AG04450 (cell line): ENCODE measurements at regions not wholly inside any gene's neighbourhood (a gene's known extent, or its start where the extent isn't known, plus 50 kb on each side); places are given as distances from the start of the nearest gene placed in this dataset.

Experiments used
- CTCF ChIA-PET: fragments of 300-600, 350-600 bp; formaldehyde crosslinking; extraction: SDS; loops from one replicate; lab custom pipeline; 2022; ENCODE audit warnings: antibody characterized with exemption, inconsistent platforms; lab: Charles Lee
- POLR2A ChIA-PET: fragments of 350-600 bp; formaldehyde crosslinking; extraction: SDS; loops from one replicate; lab custom pipeline; 2021; ENCODE audit warnings: antibody characterized with exemption, inconsistent platforms; lab: Yijun Ruan, JAX
- DNase-seq: peaks from one replicate; pipeline ENCODE4 v3.0.0-alpha.2; 2011; ENCODE audit warnings: low read depth, low spot score
- H3K27ac ChIP-seq: one replicate; pipeline ENCODE4 v1.5.1; 2012; ENCODE audit warnings: low read depth, low read length, control low read depth
- H3K27me3 ChIP-seq: one replicate; pipeline ENCODE4 v1.6.0; 2012; ENCODE audit warnings: low read length; ENCODE audit not compliant: control insufficient read depth, insufficient read depth
- H3K4me3 ChIP-seq: 2 replicates; pipeline ENCODE4 v1.5.1; 2011; ENCODE audit warnings: mild to moderate bottlenecking, low read depth, low read length, control low read depth
- H3K9me3 ChIP-seq: 2 replicates; pipeline ENCODE4 v1.5.1; 2012; ENCODE audit warnings: low read length; ENCODE audit not compliant: control insufficient read depth, insufficient read depth
- TF ChIP-seq, protein P1 (sequence below): IDR thresholded peaks from 2 replicates; pipeline ENCODE4 v1.5.1; 2011; ENCODE audit warnings: low read depth, low read length, control low read depth, inconsistent platforms

- Histone ChIP-seq H3K9me3 (no peaks in the 10 kb centered on the region), H3K27me3 (no peaks in the 10 kb centered on the region), H3K4me3 (no peak overlapping the region), H3K27ac (peak overlapping the region; percentile 4)
- TF ChIP-seq, protein P1, sequence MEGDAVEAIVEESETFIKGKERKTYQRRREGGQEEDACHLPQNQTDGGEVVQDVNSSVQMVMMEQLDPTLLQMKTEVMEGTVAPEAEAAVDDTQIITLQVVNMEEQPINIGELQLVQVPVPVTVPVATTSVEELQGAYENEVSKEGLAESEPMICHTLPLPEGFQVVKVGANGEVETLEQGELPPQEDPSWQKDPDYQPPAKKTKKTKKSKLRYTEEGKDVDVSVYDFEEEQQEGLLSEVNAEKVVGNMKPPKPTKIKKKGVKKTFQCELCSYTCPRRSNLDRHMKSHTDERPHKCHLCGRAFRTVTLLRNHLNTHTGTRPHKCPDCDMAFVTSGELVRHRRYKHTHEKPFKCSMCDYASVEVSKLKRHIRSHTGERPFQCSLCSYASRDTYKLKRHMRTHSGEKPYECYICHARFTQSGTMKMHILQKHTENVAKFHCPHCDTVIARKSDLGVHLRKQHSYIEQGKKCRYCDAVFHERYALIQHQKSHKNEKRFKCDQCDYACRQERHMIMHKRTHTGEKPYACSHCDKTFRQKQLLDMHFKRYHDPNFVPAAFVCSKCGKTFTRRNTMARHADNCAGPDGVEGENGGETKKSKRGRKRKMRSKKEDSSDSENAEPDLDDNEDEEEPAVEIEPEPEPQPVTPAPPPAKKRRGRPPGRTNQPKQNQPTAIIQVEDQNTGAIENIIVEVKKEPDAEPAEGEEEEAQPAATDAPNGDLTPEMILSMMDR, result no peak
- POLR2A ChIA-PET, result no interaction called here
- DNase-seq, result no peak
- CTCF ChIA-PET, result interaction anchor here (1.1 to 4.2 kb wide), 3 partner anchors 11 to 63 kb away, joined by 3 to 19 read pairs (median 5); no protein-coding TSS in a partner anchor
Observed at GRCh38 chr6:148239801-148240460, 102.7 kb upstream of the SASH1 start.

- Histone ChIP-seq H3K4me3 (no peak overlapping the region), H3K9me3 (no peaks in the 10 kb centered on the region), H3K27ac (peak overlapping the region; percentile 33), H3K27me3 (no peaks in the 10 kb centered on the region)
- POLR2A ChIA-PET, result no interaction called here
- TF ChIP-seq, protein P1, result no peak
- peak; percentile 42 for DNase-seq
- CTCF ChIA-PET, result interaction anchor here (0.5 to 4.2 kb wide), 4 partner anchors 11 to 63 kb away, joined by 3 to 19 read pairs (median 6); no protein-coding TSS in a partner anchor
Observed at GRCh38 chr6:148240461-148240840, 102.2 kb upstream of the SASH1 start.

DNA sequence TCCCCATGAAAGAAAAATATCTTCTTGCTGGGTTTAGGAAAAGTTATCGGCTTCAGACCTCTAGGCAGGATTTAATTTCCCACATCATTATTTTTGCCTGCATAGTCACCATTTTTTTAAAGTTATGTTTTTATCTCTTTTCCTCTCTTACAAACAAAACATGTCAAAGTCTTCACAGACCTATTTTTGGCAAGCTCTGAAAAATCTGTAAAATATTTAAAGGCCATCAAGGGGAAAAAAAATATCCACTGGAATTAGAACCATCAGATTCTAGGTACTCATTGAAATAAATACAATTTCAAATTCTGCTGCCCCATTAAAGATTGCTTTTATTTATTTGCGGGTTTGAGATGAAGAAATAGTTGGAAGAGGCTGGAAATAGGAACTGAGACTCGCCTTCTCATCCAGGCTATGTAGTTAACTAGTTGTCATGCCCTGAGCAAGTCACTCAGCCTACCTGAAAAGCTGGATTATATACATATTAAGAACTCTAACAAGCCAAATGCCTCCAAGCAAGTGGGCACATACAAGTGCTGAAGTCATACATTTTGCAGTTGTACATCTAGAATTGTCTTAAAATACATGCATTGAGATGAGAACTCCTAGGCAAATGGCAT lies 101.7 kb upstream of the SASH1 start:
- Histone ChIP-seq H3K27ac (no peak overlapping the region), H3K27me3 (no peaks in the 10 kb centered on the region), H3K4me3 (no peak overlapping the region), H3K9me3 (no peaks in the 10 kb centered on the region)
- no peak for DNase-seq
- POLR2A ChIA-PET, result no interaction called here
- TF ChIP-seq, protein P1, result no peak
- CTCF ChIA-PET, result interaction anchor here (0.5 to 4.2 kb wide), 4 partner anchors 23 to 460 kb away, joined by 3 to 19 read pairs (median 6); no protein-coding TSS in a partner anchor

GRCh38 chr6:148242180-148242579 lies 100.5 kb upstream of the SASH1 start:
- DNase-seq, result no peak
- no peaks in the 10 kb centered on the region for H3K9me3 ChIP-seq
- H3K27me3 ChIP-seq, result no peaks in the 10 kb centered on the region
- POLR2A ChIA-PET, result no interaction called here
- H3K4me3 ChIP-seq, result no peak overlapping the region
- CTCF ChIA-PET, result interaction anchor here (1.3 to 4.2 kb wide), 3 partner anchors 62 to 735 kb away, joined by 4 to 19 read pairs (median 5); no protein-coding TSS in a partner anchor
- H3K27ac ChIP-seq, result no peak overlapping the region
- TF ChIP-seq, protein P1, result no peak
